GM12878 (cell line): ENCODE measurements at regions not wholly inside any gene's neighbourhood (a gene's known extent, or its start where the extent isn't known, plus 50 kb on each side); places are given as distances from the start of the nearest gene placed in this dataset.

Source experiments
- ATAC-seq: fragments of 200-7000 bp; cut with Tn5 transposase; 3 replicates; pipeline ENCODE4 v1.9.1; 2020; ENCODE audit warnings: mild to moderate bottlenecking, moderate library complexity
- BruUV-seq: library from RNA; stranded (reverse); fragments of 400-500 nt; replicated peaks from 2 replicates; lab custom pipeline; 2021; lab: Mats Ljungman, UMichigan
- CTCF ChIA-PET: fragments of 300-600 bp; sonication (Branson Sonifier 250); formaldehyde crosslinking; extraction: SDS; loops from one replicate; lab custom pipeline; 2021; ENCODE audit warnings: inconsistent platforms; lab: Yijun Ruan, JAX
- POLR2A ChIA-PET: fragments of 350-600 bp; formaldehyde crosslinking; extraction: SDS; loops from one replicate; lab custom pipeline; 2021; ENCODE audit warnings: inconsistent platforms; lab: Charles Lee
- RAD21 ChIA-PET: fragments of 300-600 bp; sonication (Branson Sonifier 250); formaldehyde crosslinking; loops from one replicate; lab custom pipeline; 2023; ENCODE audit warnings: antibody characterized with exemption; ENCODE audit not compliant: unreplicated experiment; lab: Charles Lee
- SMC1A ChIA-PET: fragments of 300-600 bp; sonication (Branson Sonifier 250); formaldehyde crosslinking; loops from one replicate; lab custom pipeline; 2023; ENCODE audit not compliant: unreplicated experiment, uncharacterized antibody; lab: Charles Lee
- DNase-seq: peaks from one replicate; pipeline ENCODE4 v3.0.0-alpha.2; 2011; ENCODE audit warnings: low read depth, low spot score
- FAIRE-seq: peaks from 3 replicates; lab custom pipeline; 2011; peaks lifted over from hg19 to GRCh38; lab: Jason Lieb, UNC
- H2AFZ ChIP-seq: 2 replicates; pipeline ENCODE4 v1.6.0; 2011; ENCODE audit warnings: low read depth, low read length, control low read depth; ENCODE audit not compliant: control insufficient read depth
- H3K27ac ChIP-seq: 2 replicates; pipeline ENCODE4 v1.5.1; 2011; ENCODE audit warnings: control low read depth; ENCODE audit not compliant: control insufficient read depth, insufficient read depth
- H3K27me3 ChIP-seq, 2 experiments: replicated peaks in 1 of 2; 2 replicates each; pipeline versions ENCODE4 v1.6.0 to v1.6.1; 2011; ENCODE audit warnings: low read length in 1 of 2; ENCODE audit not compliant: control insufficient read depth in 2 of 2, insufficient read depth in 2 of 2
- H3K36me3 ChIP-seq, 2 experiments: 2 replicates each; pipeline ENCODE4 v1.5.1; 2011; ENCODE audit warnings: low read length in 1 of 2; ENCODE audit not compliant: control insufficient read depth in 2 of 2, insufficient read depth in 2 of 2
- H3K4me1 ChIP-seq: 2 replicates; pipeline ENCODE4 v1.6.1; 2011; ENCODE audit warnings: mild to moderate bottlenecking, low read length, moderate library complexity, mixed read lengths; ENCODE audit not compliant: control insufficient read depth, insufficient read depth
- H3K4me2 ChIP-seq: 2 replicates; pipeline ENCODE4 v1.6.0; 2011; ENCODE audit warnings: control low read depth; ENCODE audit not compliant: control insufficient read depth, insufficient read depth
- H3K4me3 ChIP-seq: fragments of 200-600 bp; sonication (generic); 2 replicates; pipeline ENCODE4 v1.5.1; 2016
- H3K79me2 ChIP-seq: 2 replicates; pipeline ENCODE4 v1.6.0; 2011; ENCODE audit warnings: low read length; ENCODE audit not compliant: control insufficient read depth, insufficient read depth
- H3K9ac ChIP-seq: 2 replicates; pipeline ENCODE4 v1.8.0; 2011; ENCODE audit warnings: low read length, control low read depth, mixed read lengths; ENCODE audit not compliant: control insufficient read depth, insufficient read depth
- H3K9me3 ChIP-seq: replicated peaks from 3 replicates; pipeline ENCODE4 v1.5.1; 2011; ENCODE audit warnings: mild to moderate bottlenecking, low read length; ENCODE audit not compliant: control insufficient read depth, insufficient read depth
- H4K20me1 ChIP-seq: 2 replicates; pipeline ENCODE4 v1.6.0; 2011; ENCODE audit not compliant: control insufficient read depth, insufficient read depth
- ATF7 ChIP-seq: fragments of 450-650 bp; IDR thresholded peaks from 2 replicates; pipeline ENCODE4 v1.6.1; 2016; ENCODE audit warnings: low read depth, mild to moderate bottlenecking
- CEBPB ChIP-seq, 2 experiments: fragments of 150-350 bp in 1 of 2; IDR thresholded peaks; 2 replicates each; pipeline ENCODE4 v1.6.1; 2012 to 2014; ENCODE audit warnings: low read depth in 2 of 2, low read length in 2 of 2, borderline replicate concordance in 1 of 2, inconsistent platforms in 1 of 2
- PAX8 ChIP-seq: fragments of 450-650 bp; IDR thresholded peaks from 2 replicates; pipeline ENCODE4 v1.6.1; 2017; ENCODE audit warnings: mild to moderate bottlenecking, moderate library complexity
- WGBS: methylation state at CpG from one replicate; pipeline ENCODE4 v1.1.6; 2016; ENCODE audit warnings: low lambda C conversion rate; ENCODE audit not compliant: insufficient replicate concordance, insufficient coverage; ENCODE audit errors: missing lambda C conversion rate; 5-methylcytosine and 5-hydroxymethylcytosine counted together
- in situ Hi-C: fragments of 300-500 bp; cut with MboI; formaldehyde crosslinking; loops from 9 replicates; pipeline ENCODE4 v1.14.3; 2018; ENCODE audit warnings: mixed read lengths
- intact Hi-C: fragments of 100-400 bp; cut with micrococcal nuclease; formaldehyde crosslinking; loops from one replicate; pipeline ENCODE4 v1.14.2; 2022; ENCODE audit not compliant: unreplicated experiment
- TF ChIP-seq, protein P1 (sequence below): IDR thresholded peaks from 2 replicates; pipeline ENCODE4 v1.6.1; 2012; ENCODE audit warnings: low read depth, low read length, improper control_type of control experiment
- TF ChIP-seq, protein P2 (sequence below): fragments of 450-650 bp; IDR thresholded peaks from 2 replicates; pipeline ENCODE4 v1.6.1; 2017; ENCODE audit warnings: borderline replicate concordance
- TF ChIP-seq, protein P3 (sequence below): fragments of 450-650 bp; formaldehyde crosslinking; IDR thresholded peaks from 2 replicates; pipeline ENCODE4 v1.5.0; 2022; ENCODE audit warnings: mild to moderate bottlenecking, missing genetic modification characterization
- TF ChIP-seq, protein P4 (sequence below): IDR thresholded peaks from 2 replicates; pipeline ENCODE4 v1.6.1; 2011; ENCODE audit warnings: borderline replicate concordance, low read depth, mild to moderate bottlenecking, moderate library complexity, mixed read lengths, low read length; ENCODE audit not compliant: insufficient read depth; ENCODE audit errors: extremely low read length
- TF ChIP-seq, protein P5 (sequence below): fragments of 450-650 bp; conservative IDR thresholded peaks from 2 replicates; pipeline ENCODE4 v1.6.1; 2017; ENCODE audit warnings: mild to moderate bottlenecking, moderate library complexity
- TF ChIP-seq, protein P6 (sequence below): IDR thresholded peaks from 2 replicates; pipeline ENCODE4 v1.6.1; 2012; ENCODE audit warnings: low read depth, low read length, improper control_type of control experiment
- TF ChIP-seq, protein P7 (sequence below): fragments of 450-650 bp; IDR thresholded peaks from 2 replicates; pipeline ENCODE4 v1.6.1; 2017; ENCODE audit warnings: mild to moderate bottlenecking, low read depth, inconsistent platforms; ENCODE audit not compliant: poor library complexity, severe bottlenecking

DNA sequence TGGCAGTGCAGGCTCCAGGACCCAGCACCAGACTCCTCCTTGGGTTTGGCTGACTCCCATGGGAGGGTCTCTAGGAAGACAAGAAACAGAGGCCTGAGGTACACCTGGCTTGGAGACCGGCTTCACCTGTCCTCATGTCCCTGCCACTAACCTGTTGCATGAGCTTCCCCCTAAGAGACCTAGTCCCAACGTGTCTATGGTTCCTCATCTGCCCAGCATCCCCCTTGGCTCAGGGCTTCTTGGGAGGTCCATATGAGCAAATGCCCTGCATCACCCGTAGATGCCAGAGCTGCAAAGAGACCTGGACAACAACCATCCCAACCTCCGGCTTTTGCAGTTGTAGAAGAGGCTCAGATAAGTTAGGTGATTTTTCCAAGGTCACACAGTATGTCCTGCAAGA is 123.5 kb downstream of the BUD13 start:
- Histone ChIP-seq H3K27me3 (peaks cover 0 to 2% of the 10 kb centered on the region in 2 experiments; a peak in 2 of 4 replicates), H3K4me1 (no peaks in the 10 kb centered on the region), H3K79me2 (no peaks in the 10 kb centered on the region), H3K27ac (no peak overlapping the region), H3K9me3 (no peaks in the 10 kb centered on the region), H3K4me3 (no peak overlapping the region), H3K9ac (no peak overlapping the region), H4K20me1 (no peaks in the 10 kb centered on the region; the same call in 1 of the 2 replicates), H3K36me3 (no peaks in the 10 kb centered on the region), H2AFZ (no peak overlapping the region), H3K4me2 (no peak overlapping the region)
- WGBS = 0% methylated on average over 4 of the region's 4 CpGs
- BruUV-seq = no TSS peak
- ChIA-PET CTCF (no interaction called here), POLR2A (no interaction called here), RAD21 (no interaction called here), SMC1A (no interaction called here)
- no peak for FAIRE-seq
- TF ChIP-seq, protein P1, sequence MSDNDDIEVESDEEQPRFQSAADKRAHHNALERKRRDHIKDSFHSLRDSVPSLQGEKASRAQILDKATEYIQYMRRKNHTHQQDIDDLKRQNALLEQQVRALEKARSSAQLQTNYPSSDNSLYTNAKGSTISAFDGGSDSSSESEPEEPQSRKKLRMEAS = no peak
- TF ChIP-seq, protein P2, sequence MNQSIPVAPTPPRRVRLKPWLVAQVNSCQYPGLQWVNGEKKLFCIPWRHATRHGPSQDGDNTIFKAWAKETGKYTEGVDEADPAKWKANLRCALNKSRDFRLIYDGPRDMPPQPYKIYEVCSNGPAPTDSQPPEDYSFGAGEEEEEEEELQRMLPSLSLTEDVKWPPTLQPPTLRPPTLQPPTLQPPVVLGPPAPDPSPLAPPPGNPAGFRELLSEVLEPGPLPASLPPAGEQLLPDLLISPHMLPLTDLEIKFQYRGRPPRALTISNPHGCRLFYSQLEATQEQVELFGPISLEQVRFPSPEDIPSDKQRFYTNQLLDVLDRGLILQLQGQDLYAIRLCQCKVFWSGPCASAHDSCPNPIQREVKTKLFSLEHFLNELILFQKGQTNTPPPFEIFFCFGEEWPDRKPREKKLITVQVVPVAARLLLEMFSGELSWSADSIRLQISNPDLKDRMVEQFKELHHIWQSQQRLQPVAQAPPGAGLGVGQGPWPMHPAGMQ = no peak
- TF ChIP-seq, protein P3, sequence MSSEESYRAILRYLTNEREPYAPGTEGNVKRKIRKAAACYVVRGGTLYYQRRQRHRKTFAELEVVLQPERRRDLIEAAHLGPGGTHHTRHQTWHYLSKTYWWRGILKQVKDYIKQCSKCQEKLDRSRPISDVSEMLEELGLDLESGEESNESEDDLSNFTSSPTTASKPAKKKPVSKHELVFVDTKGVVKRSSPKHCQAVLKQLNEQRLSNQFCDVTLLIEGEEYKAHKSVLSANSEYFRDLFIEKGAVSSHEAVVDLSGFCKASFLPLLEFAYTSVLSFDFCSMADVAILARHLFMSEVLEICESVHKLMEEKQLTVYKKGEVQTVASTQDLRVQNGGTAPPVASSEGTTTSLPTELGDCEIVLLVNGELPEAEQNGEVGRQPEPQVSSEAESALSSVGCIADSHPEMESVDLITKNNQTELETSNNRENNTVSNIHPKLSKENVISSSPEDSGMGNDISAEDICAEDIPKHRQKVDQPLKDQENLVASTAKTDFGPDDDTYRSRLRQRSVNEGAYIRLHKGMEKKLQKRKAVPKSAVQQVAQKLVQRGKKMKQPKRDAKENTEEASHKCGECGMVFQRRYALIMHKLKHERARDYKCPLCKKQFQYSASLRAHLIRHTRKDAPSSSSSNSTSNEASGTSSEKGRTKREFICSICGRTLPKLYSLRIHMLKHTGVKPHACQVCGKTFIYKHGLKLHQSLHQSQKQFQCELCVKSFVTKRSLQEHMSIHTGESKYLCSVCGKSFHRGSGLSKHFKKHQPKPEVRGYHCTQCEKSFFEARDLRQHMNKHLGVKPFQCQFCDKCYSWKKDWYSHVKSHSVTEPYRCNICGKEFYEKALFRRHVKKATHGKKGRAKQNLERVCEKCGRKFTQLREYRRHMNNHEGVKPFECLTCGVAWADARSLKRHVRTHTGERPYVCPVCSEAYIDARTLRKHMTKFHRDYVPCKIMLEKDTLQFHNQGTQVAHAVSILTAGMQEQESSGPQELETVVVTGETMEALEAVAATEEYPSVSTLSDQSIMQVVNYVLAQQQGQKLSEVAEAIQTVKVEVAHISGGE (CRISPR knock-in tag) = no peak
- TF ChIP-seq, protein P4, sequence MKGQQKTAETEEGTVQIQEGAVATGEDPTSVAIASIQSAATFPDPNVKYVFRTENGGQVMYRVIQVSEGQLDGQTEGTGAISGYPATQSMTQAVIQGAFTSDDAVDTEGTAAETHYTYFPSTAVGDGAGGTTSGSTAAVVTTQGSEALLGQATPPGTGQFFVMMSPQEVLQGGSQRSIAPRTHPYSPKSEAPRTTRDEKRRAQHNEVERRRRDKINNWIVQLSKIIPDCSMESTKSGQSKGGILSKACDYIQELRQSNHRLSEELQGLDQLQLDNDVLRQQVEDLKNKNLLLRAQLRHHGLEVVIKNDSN = no peak
- TF ChIP-seq ATF7 (no peak), CEBPB (IDR thresholded peaks at IDR 0.05; ENCODE audit: borderline replicate concordance in 1 of 2, low read depth in 2 of 2, low read length in 2 of 2) (no peak), PAX8 (no peak)
- TF ChIP-seq, protein P5, sequence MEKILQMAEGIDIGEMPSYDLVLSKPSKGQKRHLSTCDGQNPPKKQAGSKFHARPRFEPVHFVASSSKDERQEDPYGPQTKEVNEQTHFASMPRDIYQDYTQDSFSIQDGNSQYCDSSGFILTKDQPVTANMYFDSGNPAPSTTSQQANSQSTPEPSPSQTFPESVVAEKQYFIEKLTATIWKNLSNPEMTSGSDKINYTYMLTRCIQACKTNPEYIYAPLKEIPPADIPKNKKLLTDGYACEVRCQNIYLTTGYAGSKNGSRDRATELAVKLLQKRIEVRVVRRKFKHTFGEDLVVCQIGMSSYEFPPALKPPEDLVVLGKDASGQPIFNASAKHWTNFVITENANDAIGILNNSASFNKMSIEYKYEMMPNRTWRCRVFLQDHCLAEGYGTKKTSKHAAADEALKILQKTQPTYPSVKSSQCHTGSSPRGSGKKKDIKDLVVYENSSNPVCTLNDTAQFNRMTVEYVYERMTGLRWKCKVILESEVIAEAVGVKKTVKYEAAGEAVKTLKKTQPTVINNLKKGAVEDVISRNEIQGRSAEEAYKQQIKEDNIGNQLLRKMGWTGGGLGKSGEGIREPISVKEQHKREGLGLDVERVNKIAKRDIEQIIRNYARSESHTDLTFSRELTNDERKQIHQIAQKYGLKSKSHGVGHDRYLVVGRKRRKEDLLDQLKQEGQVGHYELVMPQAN = no peak
- TF ChIP-seq, protein P6, sequence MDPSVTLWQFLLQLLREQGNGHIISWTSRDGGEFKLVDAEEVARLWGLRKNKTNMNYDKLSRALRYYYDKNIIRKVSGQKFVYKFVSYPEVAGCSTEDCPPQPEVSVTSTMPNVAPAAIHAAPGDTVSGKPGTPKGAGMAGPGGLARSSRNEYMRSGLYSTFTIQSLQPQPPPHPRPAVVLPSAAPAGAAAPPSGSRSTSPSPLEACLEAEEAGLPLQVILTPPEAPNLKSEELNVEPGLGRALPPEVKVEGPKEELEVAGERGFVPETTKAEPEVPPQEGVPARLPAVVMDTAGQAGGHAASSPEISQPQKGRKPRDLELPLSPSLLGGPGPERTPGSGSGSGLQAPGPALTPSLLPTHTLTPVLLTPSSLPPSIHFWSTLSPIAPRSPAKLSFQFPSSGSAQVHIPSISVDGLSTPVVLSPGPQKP = no peak
- TF ChIP-seq, protein P7, sequence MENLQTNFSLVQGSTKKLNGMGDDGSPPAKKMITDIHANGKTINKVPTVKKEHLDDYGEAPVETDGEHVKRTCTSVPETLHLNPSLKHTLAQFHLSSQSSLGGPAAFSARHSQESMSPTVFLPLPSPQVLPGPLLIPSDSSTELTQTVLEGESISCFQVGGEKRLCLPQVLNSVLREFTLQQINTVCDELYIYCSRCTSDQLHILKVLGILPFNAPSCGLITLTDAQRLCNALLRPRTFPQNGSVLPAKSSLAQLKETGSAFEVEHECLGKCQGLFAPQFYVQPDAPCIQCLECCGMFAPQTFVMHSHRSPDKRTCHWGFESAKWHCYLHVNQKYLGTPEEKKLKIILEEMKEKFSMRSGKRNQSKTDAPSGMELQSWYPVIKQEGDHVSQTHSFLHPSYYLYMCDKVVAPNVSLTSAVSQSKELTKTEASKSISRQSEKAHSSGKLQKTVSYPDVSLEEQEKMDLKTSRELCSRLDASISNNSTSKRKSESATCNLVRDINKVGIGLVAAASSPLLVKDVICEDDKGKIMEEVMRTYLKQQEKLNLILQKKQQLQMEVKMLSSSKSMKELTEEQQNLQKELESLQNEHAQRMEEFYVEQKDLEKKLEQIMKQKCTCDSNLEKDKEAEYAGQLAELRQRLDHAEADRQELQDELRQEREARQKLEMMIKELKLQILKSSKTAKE = no peak
- intact Hi-C loops = no loop called here
- in situ Hi-C loops = no loop called here
- DNase-seq = no peak
- ATAC-seq = no peak
